HL-60 (cell line): ENCODE measurements at regions not wholly inside any gene's neighbourhood (a gene's known extent, or its start where the extent isn't known, plus 50 kb on each side); places are given as distances from the start of the nearest gene placed in this dataset.

Experiments
- DNase-seq, 2 experiments: peaks; one replicate each; pipeline ENCODE4 v3.0.0-alpha.2; 2010 to 2020; ENCODE audit warnings: low read depth in 1 of 2, low spot score in 1 of 2
- H3K27ac ChIP-seq: fragments of 250-450 bp; sonication (Bioruptor Pico); replicated peaks from 2 replicates; pipeline ENCODE4 v1.5.1; 2020; ENCODE audit warnings: mild to moderate bottlenecking, moderate library complexity
- H3K27me3 ChIP-seq: fragments of 250-450 bp; sonication (Bioruptor Pico); 2 replicates; pipeline ENCODE4 v1.5.1; 2021; ENCODE audit warnings: mild to moderate bottlenecking, moderate library complexity; ENCODE audit not compliant: insufficient read depth, poor library complexity, severe bottlenecking
- H3K4me3 ChIP-seq: replicated peaks from 2 replicates; pipeline ENCODE4 v1.5.1; 2011; ENCODE audit warnings: mild to moderate bottlenecking, control low read depth, low read length; ENCODE audit not compliant: insufficient read depth
- GABPA ChIP-seq: IDR thresholded peaks from 2 replicates; pipeline ENCODE4 v1.6.1; 2012; ENCODE audit warnings: low read depth
- POLR2AphosphoS5 ChIP-seq: IDR thresholded peaks from 2 replicates; pipeline ENCODE4 v1.6.1; 2012; ENCODE audit warnings: low read depth
- SPI1 ChIP-seq: IDR thresholded peaks from 2 replicates; pipeline ENCODE4 v1.6.1; 2012; ENCODE audit warnings: low read depth, mild to moderate bottlenecking, borderline replicate concordance
- TF ChIP-seq, protein P1 (sequence below): IDR thresholded peaks from one replicate; pipeline ENCODE4 v1.5.1; 2011; ENCODE audit warnings: low read length, control low read depth, inconsistent platforms; ENCODE audit not compliant: insufficient read depth
- TF ChIP-seq, protein P2 (sequence below): IDR thresholded peaks from 2 replicates; pipeline ENCODE4 v1.6.1; 2012; ENCODE audit warnings: low read depth; ENCODE audit not compliant: insufficient replicate concordance

DNA sequence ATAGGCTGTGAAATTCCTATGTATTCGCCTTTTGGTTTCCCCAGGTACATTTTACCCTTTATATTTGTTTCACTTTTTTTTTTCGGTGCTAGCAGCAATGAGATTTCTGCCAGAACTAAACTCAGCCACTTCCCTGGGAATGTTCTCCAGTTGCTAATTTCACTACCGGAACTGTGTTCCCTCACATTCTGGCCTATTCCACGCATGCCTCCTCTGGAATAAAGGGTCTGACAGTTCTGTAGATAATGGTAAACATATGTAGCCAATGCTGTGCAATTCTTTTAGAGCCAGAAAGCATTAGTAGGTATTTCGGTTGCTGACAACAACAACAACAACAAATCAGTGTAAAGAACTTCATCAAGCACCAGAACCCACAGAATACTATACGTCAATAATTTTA lies 96.1 kb upstream of the TBX18 start:
- H3K27me3 ChIP-seq, result no peaks in the 10 kb centered on the region
- no peak overlapping the region for H3K27ac ChIP-seq
- no peak for DNase-seq
- no peak overlapping the region for H3K4me3 ChIP-seq
- TF ChIP-seq, protein P1, sequence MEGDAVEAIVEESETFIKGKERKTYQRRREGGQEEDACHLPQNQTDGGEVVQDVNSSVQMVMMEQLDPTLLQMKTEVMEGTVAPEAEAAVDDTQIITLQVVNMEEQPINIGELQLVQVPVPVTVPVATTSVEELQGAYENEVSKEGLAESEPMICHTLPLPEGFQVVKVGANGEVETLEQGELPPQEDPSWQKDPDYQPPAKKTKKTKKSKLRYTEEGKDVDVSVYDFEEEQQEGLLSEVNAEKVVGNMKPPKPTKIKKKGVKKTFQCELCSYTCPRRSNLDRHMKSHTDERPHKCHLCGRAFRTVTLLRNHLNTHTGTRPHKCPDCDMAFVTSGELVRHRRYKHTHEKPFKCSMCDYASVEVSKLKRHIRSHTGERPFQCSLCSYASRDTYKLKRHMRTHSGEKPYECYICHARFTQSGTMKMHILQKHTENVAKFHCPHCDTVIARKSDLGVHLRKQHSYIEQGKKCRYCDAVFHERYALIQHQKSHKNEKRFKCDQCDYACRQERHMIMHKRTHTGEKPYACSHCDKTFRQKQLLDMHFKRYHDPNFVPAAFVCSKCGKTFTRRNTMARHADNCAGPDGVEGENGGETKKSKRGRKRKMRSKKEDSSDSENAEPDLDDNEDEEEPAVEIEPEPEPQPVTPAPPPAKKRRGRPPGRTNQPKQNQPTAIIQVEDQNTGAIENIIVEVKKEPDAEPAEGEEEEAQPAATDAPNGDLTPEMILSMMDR, result no peak
- TF ChIP-seq POLR2AphosphoS5 (no peak), SPI1 (no peak), GABPA (no peak)
- TF ChIP-seq, protein P2, sequence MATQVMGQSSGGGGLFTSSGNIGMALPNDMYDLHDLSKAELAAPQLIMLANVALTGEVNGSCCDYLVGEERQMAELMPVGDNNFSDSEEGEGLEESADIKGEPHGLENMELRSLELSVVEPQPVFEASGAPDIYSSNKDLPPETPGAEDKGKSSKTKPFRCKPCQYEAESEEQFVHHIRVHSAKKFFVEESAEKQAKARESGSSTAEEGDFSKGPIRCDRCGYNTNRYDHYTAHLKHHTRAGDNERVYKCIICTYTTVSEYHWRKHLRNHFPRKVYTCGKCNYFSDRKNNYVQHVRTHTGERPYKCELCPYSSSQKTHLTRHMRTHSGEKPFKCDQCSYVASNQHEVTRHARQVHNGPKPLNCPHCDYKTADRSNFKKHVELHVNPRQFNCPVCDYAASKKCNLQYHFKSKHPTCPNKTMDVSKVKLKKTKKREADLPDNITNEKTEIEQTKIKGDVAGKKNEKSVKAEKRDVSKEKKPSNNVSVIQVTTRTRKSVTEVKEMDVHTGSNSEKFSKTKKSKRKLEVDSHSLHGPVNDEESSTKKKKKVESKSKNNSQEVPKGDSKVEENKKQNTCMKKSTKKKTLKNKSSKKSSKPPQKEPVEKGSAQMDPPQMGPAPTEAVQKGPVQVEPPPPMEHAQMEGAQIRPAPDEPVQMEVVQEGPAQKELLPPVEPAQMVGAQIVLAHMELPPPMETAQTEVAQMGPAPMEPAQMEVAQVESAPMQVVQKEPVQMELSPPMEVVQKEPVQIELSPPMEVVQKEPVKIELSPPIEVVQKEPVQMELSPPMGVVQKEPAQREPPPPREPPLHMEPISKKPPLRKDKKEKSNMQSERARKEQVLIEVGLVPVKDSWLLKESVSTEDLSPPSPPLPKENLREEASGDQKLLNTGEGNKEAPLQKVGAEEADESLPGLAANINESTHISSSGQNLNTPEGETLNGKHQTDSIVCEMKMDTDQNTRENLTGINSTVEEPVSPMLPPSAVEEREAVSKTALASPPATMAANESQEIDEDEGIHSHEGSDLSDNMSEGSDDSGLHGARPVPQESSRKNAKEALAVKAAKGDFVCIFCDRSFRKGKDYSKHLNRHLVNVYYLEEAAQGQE, result no peak

DNA sequence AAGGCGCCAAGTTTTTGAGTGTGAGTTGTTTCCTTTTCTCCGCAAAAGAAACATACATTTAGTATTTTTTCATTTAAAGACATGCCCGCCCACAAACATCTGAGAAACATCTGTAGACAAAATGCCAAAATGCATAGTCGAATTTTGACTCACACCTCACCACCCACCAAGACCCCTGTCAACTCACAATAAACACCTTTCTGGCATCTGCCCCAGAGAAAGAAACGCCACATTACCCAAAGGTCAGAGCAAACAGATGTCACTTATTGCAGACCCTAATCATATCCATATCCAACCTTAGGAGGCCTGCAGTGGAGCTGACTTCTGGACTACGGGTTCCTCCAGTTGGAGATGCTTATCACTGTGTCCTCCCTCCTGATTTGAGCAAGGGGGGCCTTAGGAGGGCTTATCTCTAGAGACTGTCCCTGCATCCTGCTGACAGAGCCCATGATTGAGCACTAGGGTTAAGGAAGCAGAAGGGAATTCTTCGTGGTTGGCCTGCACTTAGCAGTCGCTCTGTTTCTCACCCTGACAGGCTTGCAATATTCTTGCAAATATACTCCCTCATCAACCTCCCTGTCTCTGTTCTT lies 90.5 kb upstream of the TBX18 start:
- no peak for DNase-seq
- no peak overlapping the region for H3K27ac ChIP-seq
- TF ChIP-seq, protein P1, result no peak
- no peak overlapping the region for H3K4me3 ChIP-seq
- no peaks in the 10 kb centered on the region for H3K27me3 ChIP-seq

DNA sequence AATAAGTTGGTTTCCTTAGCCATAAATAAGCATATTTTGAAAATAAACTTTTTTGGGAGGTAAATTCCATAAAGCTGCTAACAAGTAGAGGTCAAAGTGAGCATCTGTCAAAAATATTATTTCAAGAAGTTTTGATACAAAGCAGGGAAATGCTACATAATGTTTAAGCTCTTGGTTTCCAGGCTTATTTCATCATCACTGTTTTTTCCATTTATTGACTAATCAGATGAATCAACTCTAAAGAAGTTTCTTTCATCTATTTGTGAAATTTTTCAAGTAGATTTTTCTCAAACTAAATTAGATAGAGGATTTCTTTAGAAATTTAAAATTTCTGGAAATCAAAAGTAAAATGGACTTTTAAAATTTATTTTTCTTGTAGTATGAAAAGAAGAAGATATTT lies 89.5 kb upstream of the TBX18 start:
- no peak overlapping the region for H3K4me3 ChIP-seq
- no peak for DNase-seq
- H3K27ac ChIP-seq, result no peak overlapping the region
- TF ChIP-seq SPI1 (no peak), GABPA (no peak), POLR2AphosphoS5 (no peak)
- TF ChIP-seq, protein P1, result no peak
- TF ChIP-seq, protein P2, result no peak
- H3K27me3 ChIP-seq, result no peaks in the 10 kb centered on the region

DNA sequence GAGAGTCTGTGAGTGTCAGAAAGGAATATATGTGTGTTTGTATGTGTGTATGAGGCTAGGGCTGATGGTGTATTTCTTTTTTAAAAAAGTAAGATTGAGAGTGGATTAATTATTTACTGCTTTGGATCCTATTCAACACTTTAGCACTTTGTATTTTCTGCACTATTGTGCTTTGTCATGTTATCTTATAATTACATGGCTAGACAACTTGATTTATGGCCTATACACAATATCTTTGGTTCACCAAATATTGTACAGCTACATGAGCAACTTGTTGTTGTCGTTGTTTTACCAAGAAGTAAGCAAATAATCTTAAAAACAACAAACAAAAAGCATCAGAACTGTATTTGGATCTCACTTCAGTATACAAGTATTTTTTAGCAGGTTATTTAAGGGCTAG lies 84.6 kb upstream of the TBX18 start:
- no peaks in the 10 kb centered on the region for H3K27me3 ChIP-seq
- no peak overlapping the region for H3K4me3 ChIP-seq
- no peak for DNase-seq
- H3K27ac ChIP-seq, result no peak overlapping the region
- TF ChIP-seq, protein P1, result no peak
- no peak for TF ChIP-seq POLR2AphosphoS5
- TF ChIP-seq GABPA, result no peak
- TF ChIP-seq, protein P2, result no peak
- no peak for TF ChIP-seq SPI1
